GM19438 (cell line): ENCODE measurements at regions not wholly inside any gene's neighbourhood (a gene's known extent, or its start where the extent isn't known, plus 50 kb on each side); places are given as distances from the start of the nearest gene placed in this dataset.

Source experiments
- ATAC-seq: cut with Tn5 transposase; IDR thresholded peaks from one replicate; pipeline ENCODE4 v1.9.1; 2021; ENCODE audit warnings: low read depth; ENCODE audit not compliant: unreplicated experiment

GRCh38 chr11:27783701-27784355 is 83.6 kb upstream of the BDNF start:
- no peak for ATAC-seq

GRCh38 chr11:27777033-27777432 is 76.8 kb upstream of the BDNF start:
- ATAC-seq: no peak

GRCh38 chr11:27773884-27774283 is 73.6 kb upstream of the BDNF start:
- no peak for ATAC-seq

- ATAC-seq: no peak
Observed at GRCh38 chr11:27771516-27771915, 71.3 kb upstream of the BDNF start.

GRCh38 chr11:27770576-27770975 is 70.3 kb upstream of the BDNF start:
- ATAC-seq: no peak

- no peak for ATAC-seq
Observed at GRCh38 chr11:27763736-27764135, 63.5 kb upstream of the BDNF start.

- no peak for ATAC-seq
Observed at GRCh38 chr11:27761356-27761755, 61.1 kb upstream of the BDNF start.

- ATAC-seq: no peak
Observed at GRCh38 chr11:27757953-27758352, 57.7 kb upstream of the BDNF start.

- no peak for ATAC-seq
Observed at GRCh38 chr11:27754035-27755017, 54.1 kb upstream of the BDNF start.
